Activated T-helper 17 cell treated with anti-CD3 and anti-CD28 coated beads, Interleukin-2, amount 50 U/mL, for 72 hours (primary cell): ENCODE measurements at regions not wholly inside any gene's neighbourhood (a gene's known extent, or its start where the extent isn't known, plus 50 kb on each side); places are given as distances from the start of the nearest gene placed in this dataset.
"Not testable (repeated sequence)": the region's sequence is repeated elsewhere in the genome, so short reads cannot be mapped to it uniquely, and the experiment has no call there.

Experiments
- ATAC-seq: fragments of 150-1000 bp; cut with Tn5 transposase; replicated peaks from 2 replicates; pipeline ENCODE4 v1.10.0; 2021; ENCODE audit warnings: mild to moderate bottlenecking, moderate library complexity
- H3K27ac Mint-ChIP-seq: one replicate; pipeline ENCODE4 v1.8.0; 2022; ENCODE audit warnings: mixed read lengths
- H3K27me3 Mint-ChIP-seq: one replicate; pipeline ENCODE4 v1.8.0; 2022; ENCODE audit warnings: mixed read lengths
- H3K36me3 Mint-ChIP-seq: one replicate; pipeline ENCODE4 v1.8.0; 2022; ENCODE audit warnings: low read depth, mild to moderate bottlenecking, mixed read lengths
- H3K4me1 Mint-ChIP-seq: one replicate; pipeline ENCODE4 v1.8.0; 2022; ENCODE audit warnings: mixed read lengths
- H3K4me3 Mint-ChIP-seq: one replicate; pipeline ENCODE4 v1.8.0; 2022; ENCODE audit warnings: mild to moderate bottlenecking, mixed read lengths
- H3K9me3 Mint-ChIP-seq: one replicate; pipeline ENCODE4 v1.8.0; 2022; ENCODE audit warnings: mixed read lengths

DNA sequence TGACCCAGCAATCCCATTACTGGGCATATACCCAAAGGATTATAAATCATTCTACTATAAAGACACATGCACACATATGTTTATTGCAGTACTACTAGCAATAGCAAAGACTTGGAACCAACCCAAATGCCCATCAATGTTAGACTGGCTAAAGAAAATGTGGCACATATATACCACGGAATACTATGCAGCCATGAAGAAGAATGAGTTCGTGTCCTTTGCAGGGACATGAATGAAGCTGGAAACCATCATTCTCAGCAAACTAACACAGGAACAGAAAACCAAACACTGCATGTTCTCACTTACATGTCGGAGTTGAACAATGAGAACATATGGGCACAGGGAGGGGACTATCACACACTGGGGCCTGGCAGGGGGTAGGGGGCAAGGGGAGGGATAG, 183.0 kb downstream of the HACE1 start:
- H3K27ac Mint-ChIP-seq, ATAC-seq, H3K36me3 Mint-ChIP-seq, H3K27me3 Mint-ChIP-seq, H3K4me1 Mint-ChIP-seq, H3K4me3 Mint-ChIP-seq, H3K9me3 Mint-ChIP-seq: not testable (repeated sequence)

DNA sequence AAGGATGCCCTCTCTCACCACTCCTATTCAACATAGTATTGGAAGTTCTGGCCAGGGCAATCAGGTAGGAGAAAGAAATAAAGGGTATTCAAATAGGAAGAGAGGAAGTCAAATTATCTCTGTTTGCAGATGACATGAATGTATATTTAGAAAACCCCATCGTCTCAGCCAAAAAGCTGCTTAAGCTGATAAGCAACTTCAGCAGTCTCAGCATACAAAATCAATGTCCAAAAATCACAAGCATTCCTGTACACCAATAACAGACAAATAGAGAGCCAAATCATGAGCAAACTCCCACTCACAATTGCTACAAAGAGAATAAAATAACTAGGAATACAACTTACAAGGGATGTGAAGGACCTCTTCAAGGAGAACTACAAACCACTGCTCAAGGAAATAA, 184.6 kb downstream of the HACE1 start:
- not testable (repeated sequence) for ATAC-seq, H3K27me3 Mint-ChIP-seq, H3K9me3 Mint-ChIP-seq, H3K27ac Mint-ChIP-seq, H3K36me3 Mint-ChIP-seq, H3K4me1 Mint-ChIP-seq, H3K4me3 Mint-ChIP-seq

DNA sequence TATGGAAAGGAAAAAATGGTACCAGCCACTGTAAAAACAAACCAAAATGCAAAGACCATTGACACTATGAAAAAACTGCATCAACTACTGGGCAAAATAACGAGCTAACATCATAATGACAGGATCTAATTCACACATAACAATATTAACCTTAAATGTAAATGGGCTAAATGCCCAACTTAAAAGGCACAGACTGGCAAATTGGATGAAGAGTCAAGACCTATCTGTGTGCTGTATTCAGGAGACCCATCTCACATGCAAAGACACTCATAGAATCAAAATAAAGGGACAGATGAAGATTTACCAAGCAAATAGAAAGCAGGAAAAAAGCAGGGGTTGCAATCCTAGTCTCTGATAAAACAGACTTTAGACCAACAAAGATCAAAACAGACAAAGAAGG, 186.6 kb downstream of the HACE1 start:
- not testable (repeated sequence) for H3K36me3 Mint-ChIP-seq, ATAC-seq

DNA sequence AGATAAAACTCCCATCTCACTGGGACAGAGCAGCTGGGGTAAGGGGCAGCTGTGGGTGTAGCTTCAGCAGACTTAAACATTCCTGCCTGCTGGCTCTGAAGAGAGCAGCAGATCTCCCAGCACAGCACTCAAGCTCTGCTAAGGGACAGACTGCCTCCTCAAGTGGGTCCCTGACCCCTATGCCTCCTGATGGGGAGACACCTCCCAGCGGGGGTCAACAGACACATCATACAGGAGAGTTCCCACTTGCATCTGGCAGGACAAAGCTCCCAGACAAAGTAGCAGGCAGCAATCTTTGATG, 188.2 kb downstream of the HACE1 start:
- not testable (repeated sequence) for H3K9me3 Mint-ChIP-seq, ATAC-seq

More for the DNA sequence above, 186.6 kb downstream of the HACE1 start:
- not testable (repeated sequence) for H3K4me1 Mint-ChIP-seq, H3K27ac Mint-ChIP-seq, H3K4me3 Mint-ChIP-seq, H3K9me3 Mint-ChIP-seq, H3K27me3 Mint-ChIP-seq

DNA sequence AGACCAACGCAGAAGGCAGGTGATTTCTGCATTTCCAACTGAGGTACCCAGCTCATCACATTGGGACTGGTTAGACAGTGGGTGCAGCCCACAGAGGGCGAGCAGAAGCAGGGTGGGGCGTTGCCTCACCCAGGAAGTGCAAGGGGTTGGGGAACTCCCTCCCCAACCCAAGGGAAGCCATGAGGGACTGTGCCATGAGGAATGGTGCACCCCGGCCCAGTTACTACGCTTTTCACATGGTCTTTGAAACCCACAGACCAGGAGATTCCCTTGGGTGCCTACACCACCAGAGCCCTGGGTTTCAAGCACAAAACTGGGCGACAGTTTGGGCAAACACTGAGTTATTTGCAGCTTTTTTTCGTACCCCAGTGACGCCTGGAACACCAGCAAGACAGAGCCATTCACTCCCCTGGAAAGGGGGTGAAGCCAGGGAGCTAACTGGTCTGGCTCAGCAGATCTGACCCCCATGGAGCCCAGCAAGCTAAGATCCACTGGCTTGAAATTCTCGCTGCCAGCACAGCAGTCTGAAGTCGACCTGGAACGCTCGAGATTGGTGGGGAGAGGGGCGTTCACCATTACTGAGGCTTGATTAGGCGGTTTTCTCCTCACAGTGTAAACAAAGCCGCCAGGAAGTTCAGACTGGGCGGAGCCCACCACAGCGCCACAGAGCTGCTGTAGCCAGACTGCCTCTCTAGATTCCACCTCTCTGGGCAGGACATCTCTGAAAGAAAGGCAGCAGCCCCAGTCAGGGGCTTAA, 188.7 kb downstream of the HACE1 start:
- not testable (repeated sequence) for ATAC-seq, H3K36me3 Mint-ChIP-seq, H3K4me3 Mint-ChIP-seq, H3K4me1 Mint-ChIP-seq, H3K9me3 Mint-ChIP-seq, H3K27ac Mint-ChIP-seq, H3K27me3 Mint-ChIP-seq

More for the DNA sequence above, 188.2 kb downstream of the HACE1 start:
- H3K27me3 Mint-ChIP-seq, H3K4me3 Mint-ChIP-seq, H3K36me3 Mint-ChIP-seq, H3K4me1 Mint-ChIP-seq, H3K27ac Mint-ChIP-seq: not testable (repeated sequence)

DNA sequence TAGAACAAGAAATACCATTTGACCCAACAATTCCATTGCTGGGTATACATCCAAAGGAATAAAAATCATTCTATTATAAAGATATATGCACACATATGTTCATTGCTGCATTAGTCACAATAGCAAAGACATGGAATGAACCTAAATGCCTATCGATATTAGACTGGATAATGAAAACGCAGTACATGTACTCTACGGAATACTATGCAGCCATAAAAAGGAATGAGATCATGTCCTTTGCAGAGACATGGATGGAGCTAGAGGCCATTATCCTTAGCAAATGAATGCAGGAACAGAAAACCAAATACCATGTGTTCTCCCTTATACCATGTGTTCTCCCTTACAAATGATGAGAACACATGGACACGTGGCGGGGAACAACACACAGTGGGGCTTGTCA, 190.2 kb downstream of the HACE1 start:
- no peak for ATAC-seq
- Mint-ChIP-seq H3K36me3 (no peaks in the 10 kb centered on the region), H3K9me3 (peaks cover 6% of the 10 kb centered on the region), H3K27me3 (peaks cover 6% of the 10 kb centered on the region), H3K4me3 (no peak overlapping the region), H3K27ac (no peak overlapping the region), H3K4me1 (no peaks in the 10 kb centered on the region)

DNA sequence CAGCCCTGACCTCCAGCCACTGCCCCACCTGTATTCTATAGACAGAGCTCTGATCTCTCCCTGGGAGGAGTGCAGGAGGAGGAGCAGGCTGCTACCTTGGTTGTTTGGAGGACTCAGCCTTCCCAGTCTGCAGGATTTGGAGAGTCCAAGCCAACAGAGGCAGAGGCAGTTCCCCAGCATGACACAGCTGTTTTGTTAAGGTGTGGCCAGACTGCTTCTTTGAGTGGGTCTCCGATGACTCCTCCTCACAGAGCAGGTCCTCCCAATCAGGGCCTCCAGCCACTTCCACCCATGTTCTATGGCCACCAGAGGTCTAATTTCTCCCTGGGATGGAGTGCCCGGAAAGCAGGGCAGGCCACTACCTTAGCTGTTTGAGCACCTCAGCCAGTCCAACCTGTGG, 203.5 kb downstream of the HACE1 start:
- H3K4me1 Mint-ChIP-seq: peaks cover 4% of the 10 kb centered on the region
- no peaks in the 10 kb centered on the region for H3K36me3 Mint-ChIP-seq
- H3K27me3 Mint-ChIP-seq: no peaks in the 10 kb centered on the region
- no peak overlapping the region for H3K27ac Mint-ChIP-seq
- no peaks in the 10 kb centered on the region for H3K9me3 Mint-ChIP-seq
- no peak for ATAC-seq
- no peak overlapping the region for H3K4me3 Mint-ChIP-seq

DNA sequence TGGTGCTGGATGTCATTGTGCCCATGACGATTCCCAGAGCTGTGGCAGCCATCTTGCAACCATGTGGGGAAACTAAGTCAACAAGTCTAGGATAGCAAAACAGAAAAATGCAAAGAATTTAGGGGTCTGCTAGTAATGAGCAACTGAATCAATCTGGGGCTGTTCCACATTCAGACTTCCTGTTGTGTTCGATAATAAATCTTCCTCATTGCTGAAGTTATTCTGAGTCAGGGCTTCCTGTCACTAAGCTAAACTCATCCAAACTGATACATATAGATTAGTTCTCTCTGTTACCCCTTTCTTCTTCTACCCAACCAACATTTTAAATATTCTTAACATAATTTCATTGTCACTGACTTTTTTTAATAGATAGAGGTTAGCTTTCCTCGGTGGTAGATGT, 205.9 kb downstream of the HACE1 start:
- Mint-ChIP-seq H3K4me1 (peaks cover 4% of the 10 kb centered on the region), H3K36me3 (no peaks in the 10 kb centered on the region), H3K9me3 (no peaks in the 10 kb centered on the region), H3K27me3 (no peaks in the 10 kb centered on the region), H3K27ac (peak overlapping the region; percentile 36), H3K4me3 (no peak overlapping the region)
- peak; percentile 43 for ATAC-seq

DNA sequence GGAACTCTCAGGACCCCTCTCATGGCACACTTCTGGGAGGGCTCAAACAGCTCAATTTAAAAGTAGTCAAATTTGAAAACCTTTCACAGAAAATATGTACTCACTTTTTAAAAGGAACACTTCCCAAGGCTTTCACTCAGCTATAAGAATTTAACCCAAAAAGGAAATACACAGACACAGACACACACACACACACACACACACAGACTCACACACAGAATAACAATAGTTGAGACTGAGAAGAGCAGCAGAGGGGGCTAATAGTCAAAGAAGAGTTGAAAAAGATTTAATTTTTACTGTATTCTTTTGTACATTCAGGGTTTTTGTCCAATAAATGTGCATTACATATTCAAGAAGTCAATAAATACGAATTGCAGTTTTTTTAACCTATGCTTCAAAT, 211.4 kb downstream of the HACE1 start:
- no peak for ATAC-seq
- H3K27me3 Mint-ChIP-seq: peaks cover 15% of the 10 kb centered on the region
- no peaks in the 10 kb centered on the region for H3K4me1 Mint-ChIP-seq
- no peaks in the 10 kb centered on the region for H3K9me3 Mint-ChIP-seq
- no peaks in the 10 kb centered on the region for H3K36me3 Mint-ChIP-seq
- no peak overlapping the region for H3K4me3 Mint-ChIP-seq
- H3K27ac Mint-ChIP-seq: no peak overlapping the region

DNA sequence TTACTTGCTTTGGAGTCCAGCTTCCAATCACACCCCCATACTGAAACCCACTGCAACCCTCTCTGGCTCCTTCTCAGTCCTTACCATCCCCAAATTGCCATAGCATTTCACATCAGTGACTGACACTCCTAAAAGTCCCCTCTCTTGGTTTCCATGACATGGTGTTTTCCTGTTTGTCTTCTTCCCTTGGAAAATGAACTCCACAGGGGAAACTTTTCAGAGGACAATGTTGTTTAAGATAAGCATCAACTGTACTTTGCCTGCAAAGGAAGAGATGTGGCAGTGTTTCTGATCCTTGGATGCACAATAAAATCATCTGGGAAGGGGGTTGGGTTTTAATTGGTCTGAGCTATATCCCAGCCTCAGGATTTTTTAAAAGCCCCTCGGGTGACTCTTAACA, 214.9 kb downstream of the HACE1 start:
- Mint-ChIP-seq H3K27me3 (peaks cover 15% of the 10 kb centered on the region), H3K4me3 (no peak overlapping the region), H3K4me1 (no peaks in the 10 kb centered on the region), H3K36me3 (no peaks in the 10 kb centered on the region), H3K9me3 (no peaks in the 10 kb centered on the region), H3K27ac (no peak overlapping the region)
- ATAC-seq: no peak

DNA sequence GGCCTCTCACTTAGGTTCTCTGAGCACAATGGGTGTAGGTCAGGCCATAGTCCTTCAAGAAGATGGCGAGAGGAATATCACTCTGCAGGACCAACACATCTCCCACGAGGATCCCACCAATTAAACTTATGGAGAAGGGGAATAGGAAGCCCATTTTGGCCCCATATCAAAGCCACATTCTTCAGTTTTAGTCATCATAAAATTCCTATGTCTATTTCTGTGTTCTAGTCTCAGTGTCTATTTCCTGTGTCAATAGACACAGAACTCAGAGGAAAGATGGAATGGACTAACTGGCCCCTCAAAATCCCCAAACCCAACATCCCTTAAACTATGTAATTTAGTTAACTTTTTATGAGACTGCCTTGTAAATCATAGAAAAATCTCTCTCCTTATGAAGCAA, 216.8 kb downstream of the HACE1 start:
- Mint-ChIP-seq H3K9me3 (no peaks in the 10 kb centered on the region), H3K4me1 (no peaks in the 10 kb centered on the region), H3K36me3 (no peaks in the 10 kb centered on the region), H3K27ac (no peak overlapping the region), H3K4me3 (no peak overlapping the region), H3K27me3 (peaks cover 9% of the 10 kb centered on the region)
- ATAC-seq: no peak

DNA sequence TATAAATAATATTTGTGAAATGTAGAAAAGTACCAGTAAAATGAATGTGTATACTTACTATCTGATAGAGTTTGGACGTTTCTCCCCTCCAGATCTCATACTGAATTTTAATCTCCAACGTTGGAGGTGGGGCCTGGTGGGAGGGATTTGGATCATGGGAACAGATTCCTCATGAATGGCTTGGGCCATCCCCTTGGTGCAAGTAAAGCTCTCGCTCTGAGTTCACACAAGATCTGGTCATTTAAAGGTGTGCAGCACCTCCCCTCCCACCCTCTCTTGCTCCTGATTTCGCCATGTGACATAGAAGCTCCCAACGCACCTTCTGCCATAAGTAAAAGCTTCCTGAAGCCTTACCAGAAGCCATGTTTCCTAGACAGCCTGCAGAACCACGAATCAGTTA, 219.0 kb downstream of the HACE1 start:
- ATAC-seq: no peak
- Mint-ChIP-seq H3K4me1 (no peaks in the 10 kb centered on the region), H3K4me3 (no peak overlapping the region)

DNA sequence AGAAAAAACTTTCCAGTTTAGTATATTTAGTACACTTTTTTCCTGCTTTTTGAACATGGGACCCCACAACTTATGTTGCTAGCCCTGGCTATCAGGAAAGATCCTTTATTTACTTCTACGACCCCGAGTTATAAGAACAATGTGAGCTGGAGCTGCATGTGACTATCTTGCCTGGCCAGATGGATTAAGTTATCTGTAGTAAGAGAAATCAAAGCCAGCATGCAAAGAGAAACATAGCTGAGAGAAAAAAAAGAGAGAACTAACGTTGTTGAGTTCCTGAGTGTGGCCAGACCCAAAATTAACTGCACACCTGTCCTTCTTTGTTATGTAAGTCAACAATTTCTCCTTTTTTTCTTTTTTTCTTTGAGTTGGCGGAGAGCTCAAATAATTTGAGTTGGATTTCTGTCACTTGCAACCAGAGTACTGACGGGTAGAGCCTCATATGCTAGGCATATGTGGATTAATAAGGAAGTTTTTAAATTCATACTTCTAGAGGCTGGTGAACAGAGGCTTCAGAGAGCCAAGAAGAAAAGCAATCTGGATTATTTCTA, 219.5 kb downstream of the HACE1 start:
- H3K36me3 Mint-ChIP-seq: no peaks in the 10 kb centered on the region
- ATAC-seq: no peak

More for the DNA sequence above, 219.0 kb downstream of the HACE1 start:
- H3K27ac Mint-ChIP-seq: no peak overlapping the region
- no peaks in the 10 kb centered on the region for H3K36me3 Mint-ChIP-seq
- H3K27me3 Mint-ChIP-seq: peaks cover 3% of the 10 kb centered on the region
- H3K9me3 Mint-ChIP-seq: no peaks in the 10 kb centered on the region

DNA sequence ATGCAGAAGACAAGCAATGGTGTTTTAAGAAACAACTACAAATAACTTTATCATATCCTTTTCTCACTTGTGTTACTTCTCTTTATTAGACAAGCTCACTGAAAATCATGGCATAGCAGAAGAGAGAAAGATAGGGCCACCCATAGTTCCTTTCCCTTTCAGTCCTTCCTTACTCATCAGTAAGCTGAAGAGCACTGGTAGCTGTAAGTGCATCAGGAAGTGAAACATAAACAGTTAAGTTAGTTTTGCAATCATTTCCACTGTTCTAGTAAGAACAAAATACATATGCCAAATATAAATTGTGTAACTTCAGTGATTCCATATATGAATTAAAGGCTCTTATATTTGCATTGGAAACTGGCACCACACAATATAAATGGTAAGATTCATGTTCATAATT, 220.1 kb downstream of the HACE1 start:
- Mint-ChIP-seq H3K27ac (no peak overlapping the region), H3K36me3 (no peaks in the 10 kb centered on the region), H3K4me1 (no peaks in the 10 kb centered on the region), H3K4me3 (no peak overlapping the region), H3K9me3 (no peaks in the 10 kb centered on the region), H3K27me3 (no peaks in the 10 kb centered on the region)
- ATAC-seq: peak; percentile 46

More for the DNA sequence above, 219.5 kb downstream of the HACE1 start:
- Mint-ChIP-seq H3K4me1 (no peaks in the 10 kb centered on the region), H3K9me3 (no peaks in the 10 kb centered on the region), H3K27ac (no peak overlapping the region), H3K27me3 (no peaks in the 10 kb centered on the region), H3K4me3 (no peak overlapping the region)

DNA sequence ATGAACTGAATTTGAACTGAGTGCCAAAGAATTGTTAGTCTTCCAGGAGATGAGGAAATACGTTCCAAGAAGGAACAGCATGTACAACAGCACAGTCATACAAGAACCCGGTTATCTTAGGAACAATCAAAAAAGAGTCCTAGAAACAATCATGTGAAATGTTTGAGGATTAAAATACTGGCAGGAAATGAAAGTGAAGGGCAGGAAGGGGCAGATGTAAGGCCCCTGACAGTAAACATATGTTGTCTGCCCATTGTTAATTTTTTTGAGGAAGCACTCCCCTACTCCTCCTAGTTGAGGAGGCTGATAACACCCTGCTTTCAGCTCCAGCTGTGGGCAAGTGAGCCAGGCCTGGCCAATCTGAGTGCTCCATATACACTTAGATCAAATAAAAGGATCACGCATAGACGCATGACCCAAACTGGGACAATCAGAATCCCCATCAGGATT, 220.9 kb downstream of the HACE1 start:
- H3K4me3 Mint-ChIP-seq: no peak overlapping the region
- H3K27ac Mint-ChIP-seq: no peak overlapping the region
- H3K27me3 Mint-ChIP-seq: no peaks in the 10 kb centered on the region
- H3K36me3 Mint-ChIP-seq: no peaks in the 10 kb centered on the region
- no peaks in the 10 kb centered on the region for H3K9me3 Mint-ChIP-seq
- no peak for ATAC-seq
- H3K4me1 Mint-ChIP-seq: no peaks in the 10 kb centered on the region

DNA sequence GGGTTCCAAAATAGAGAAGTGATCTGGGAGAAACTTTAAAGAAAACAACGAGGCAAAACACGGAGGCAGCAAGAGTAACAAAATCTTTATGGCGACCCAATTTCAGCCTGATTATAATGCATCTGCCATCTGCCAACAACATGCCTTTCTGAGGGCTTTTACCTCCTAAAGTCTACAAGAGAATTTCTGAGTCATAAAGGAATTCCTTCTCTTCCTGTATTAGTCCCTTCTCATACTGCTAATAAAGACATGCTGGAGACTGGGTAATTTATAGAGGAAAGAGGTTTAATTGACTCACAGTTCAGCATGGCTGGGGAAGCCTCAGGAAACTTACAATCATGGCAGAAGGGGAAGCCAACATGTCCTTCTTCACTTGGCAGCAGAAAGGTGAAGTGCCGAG, 226.6 kb downstream of the HACE1 start:
- H3K4me3 Mint-ChIP-seq: no peak overlapping the region

More for the DNA sequence above, 226.6 kb downstream of the HACE1 start:
- ATAC-seq: no peak
- no peaks in the 10 kb centered on the region for H3K4me1 Mint-ChIP-seq
- peaks cover 4% of the 10 kb centered on the region for H3K27me3 Mint-ChIP-seq
- H3K36me3 Mint-ChIP-seq: no peaks in the 10 kb centered on the region
- H3K27ac Mint-ChIP-seq: no peak overlapping the region
- H3K9me3 Mint-ChIP-seq: no peaks in the 10 kb centered on the region
